IPS DF 6.9 (cell line): ENCODE measurements at regions not wholly inside any gene's neighbourhood (a gene's known extent, or its start where the extent isn't known, plus 50 kb on each side); places are given as distances from the start of the nearest gene placed in this dataset.

Experiments
- DNase-seq: peaks from one replicate; pipeline ENCODE4 v3.0.0-alpha.2; 2013; ENCODE audit warnings: low read depth, low spot score
- H3K27ac ChIP-seq: one replicate; pipeline ENCODE4 v1.5.1; 2013; ENCODE audit warnings: low read length, control low read depth
- H3K27me3 ChIP-seq: 2 replicates; pipeline ENCODE4 v1.6.1; 2013; ENCODE audit warnings: mild to moderate bottlenecking, low read length; ENCODE audit not compliant: control insufficient read depth, insufficient read depth
- H3K36me3 ChIP-seq: 2 replicates; pipeline ENCODE4 v1.6.1; 2013; ENCODE audit warnings: low read length; ENCODE audit not compliant: control insufficient read depth, insufficient read depth
- H3K4me1 ChIP-seq: 2 replicates; pipeline ENCODE4 v1.6.1; 2013; ENCODE audit warnings: low read length; ENCODE audit not compliant: control insufficient read depth, insufficient read depth
- H3K4me3 ChIP-seq: 2 replicates; pipeline ENCODE4 v1.5.1; 2013; ENCODE audit warnings: mild to moderate bottlenecking, low read length
- H3K9me3 ChIP-seq: 2 replicates; pipeline ENCODE4 v1.6.1; 2013; ENCODE audit warnings: low read length, inconsistent platforms; ENCODE audit not compliant: control insufficient read depth, insufficient read depth
- WGBS: extraction: QIAGEN DNeasy Blood & Tissue Kit; methylation state at CpG from one replicate; pipeline ENCODE4 v1.1.7; 2013; ENCODE audit warnings: mixed read lengths, missing lambda C conversion rate; ENCODE audit not compliant: insufficient read length, insufficient coverage; 5-methylcytosine and 5-hydroxymethylcytosine counted together

- H3K36me3 ChIP-seq, result no peaks in the 10 kb centered on the region
- no peaks in the 10 kb centered on the region for H3K4me1 ChIP-seq
- no peak overlapping the region for H3K4me3 ChIP-seq
- H3K27ac ChIP-seq, result no peak overlapping the region
- no peaks in the 10 kb centered on the region for H3K9me3 ChIP-seq
- WGBS, result no CpG with 5 or more reads among the region's 4 CpGs
- no peaks in the 10 kb centered on the region for H3K27me3 ChIP-seq
- DNase-seq, result no peak
Measured at GRCh38 chr4:183790661-183791060, 114.4 kb upstream of the STOX2 start.

GRCh38 chr4:183797011-183797444 is 108.1 kb upstream of the STOX2 start:
- Histone ChIP-seq H3K27me3 (peaks cover 7% of the 10 kb centered on the region; the same call in 1 of the 2 replicates), H3K4me1 (0 out of 2 replicates have a peak, but pooled peaks cover 4% of the 10 kb centered on the region), H3K4me3 (peak overlapping the region; percentile 46), H3K36me3 (no peaks in the 10 kb centered on the region; the same call in 1 of the 2 replicates), H3K27ac (no peak overlapping the region), H3K9me3 (no peaks in the 10 kb centered on the region)
- WGBS, result no CpG with 5 or more reads among the region's 39 CpGs
- DNase-seq, result no peak

GRCh38 chr4:183797445-183798300 is 107.4 kb upstream of the STOX2 start:
- Histone ChIP-seq H3K27me3 (peaks cover 7% of the 10 kb centered on the region; the same call in 1 of the 2 replicates), H3K36me3 (no peaks in the 10 kb centered on the region; the same call in 1 of the 2 replicates), H3K27ac (no peak overlapping the region), H3K9me3 (no peaks in the 10 kb centered on the region), H3K4me1 (0 out of 2 replicates have a peak, but pooled peaks cover 4% of the 10 kb centered on the region), H3K4me3 (peak overlapping the region; percentile 46)
- DNase-seq, result no peak
- WGBS, result no CpG with 5 or more reads among the region's 105 CpGs

GRCh38 chr4:183798301-183799253 is 106.5 kb upstream of the STOX2 start:
- Histone ChIP-seq H3K9me3 (no peaks in the 10 kb centered on the region), H3K27me3 (peaks cover 7% of the 10 kb centered on the region; the same call in 1 of the 2 replicates), H3K4me1 (0 out of 2 replicates have a peak, but pooled peaks cover 4% of the 10 kb centered on the region), H3K27ac (no peak overlapping the region), H3K36me3 (no peaks in the 10 kb centered on the region; the same call in 1 of the 2 replicates), H3K4me3 (peak overlapping the region; percentile 46; the same call in 1 of the 2 replicates)
- DNase-seq, result no peak
- no CpG with 5 or more reads among the region's 65 CpGs for WGBS

GRCh38 chr4:183801457-183802165 is 103.5 kb upstream of the STOX2 start:
- no peak for DNase-seq
- no peak overlapping the region for H3K27ac ChIP-seq
- no peak overlapping the region for H3K4me3 ChIP-seq
- H3K4me1 ChIP-seq, result 0 out of 2 replicates have a peak, but pooled peaks cover 4% of the 10 kb centered on the region
- peaks cover 7% of the 10 kb centered on the region; the same call in 1 of the 2 replicates for H3K27me3 ChIP-seq
- H3K9me3 ChIP-seq, result no peaks in the 10 kb centered on the region
- no peaks in the 10 kb centered on the region; the same call in 1 of the 2 replicates for H3K36me3 ChIP-seq
- WGBS, result no CpG with 5 or more reads among the region's 8 CpGs

GRCh38 chr4:183806341-183806740 is 98.8 kb upstream of the STOX2 start:
- Histone ChIP-seq H3K4me1 (peaks cover 5% of the 10 kb centered on the region; the same call in 1 of the 2 replicates), H3K4me3 (no peak overlapping the region), H3K27ac (no peak overlapping the region), H3K9me3 (no peaks in the 10 kb centered on the region), H3K27me3 (no peaks in the 10 kb centered on the region), H3K36me3 (no peaks in the 10 kb centered on the region)
- WGBS, result no CpG with 5 or more reads among the region's 11 CpGs
- no peak for DNase-seq

- H3K36me3 ChIP-seq, result no peaks in the 10 kb centered on the region
- peaks cover 2% of the 10 kb centered on the region; the same call in 1 of the 2 replicates for H3K4me1 ChIP-seq
- no peak overlapping the region for H3K4me3 ChIP-seq
- no peak for DNase-seq
- no peaks in the 10 kb centered on the region for H3K9me3 ChIP-seq
- WGBS, result no CpG with 5 or more reads among the region's 19 CpGs
- no peaks in the 10 kb centered on the region for H3K27me3 ChIP-seq
- H3K27ac ChIP-seq, result no peak overlapping the region
Measured at GRCh38 chr4:183807420-183808096, 97.5 kb upstream of the STOX2 start.

GRCh38 chr4:183808097-183808456 is 97.0 kb upstream of the STOX2 start:
- Histone ChIP-seq H3K4me3 (no peak overlapping the region), H3K27me3 (no peaks in the 10 kb centered on the region), H3K27ac (no peak overlapping the region), H3K36me3 (no peaks in the 10 kb centered on the region), H3K9me3 (no peaks in the 10 kb centered on the region), H3K4me1 (peaks cover 2% of the 10 kb centered on the region; the same call in 1 of the 2 replicates)
- no peak for DNase-seq
- WGBS, result no CpG with 5 or more reads among the region's 9 CpGs

- H3K27ac ChIP-seq, result no peak overlapping the region
- H3K27me3 ChIP-seq, result no peaks in the 10 kb centered on the region
- no CpG with 5 or more reads among the region's 1 CpG for WGBS
Measured at GRCh38 chr4:183812567-183812966, 92.5 kb upstream of the STOX2 start.

More at GRCh38 chr4:183812567-183812966, 92.5 kb upstream of the STOX2 start:
- no peak overlapping the region for H3K4me3 ChIP-seq
- H3K9me3 ChIP-seq, result no peaks in the 10 kb centered on the region
- no peaks in the 10 kb centered on the region for H3K36me3 ChIP-seq
- peaks cover under 1% of the 10 kb centered on the region; the same call in 1 of the 2 replicates for H3K4me1 ChIP-seq
- DNase-seq, result no peak
